CD14-positive monocyte (primary cell): ENCODE measurements at regions not wholly inside any gene's neighbourhood (a gene's known extent, or its start where the extent isn't known, plus 50 kb on each side); places are given as distances from the start of the nearest gene placed in this dataset.

ENCODE experiments used
- DNase-seq, 3 donors: peaks; one replicate each; pipeline ENCODE4 v3.0.0-alpha.2; 2011 to 2022
- H2AFZ ChIP-seq: 2 replicates; pipeline ENCODE4 v1.6.0; 2012; ENCODE audit warnings: mild to moderate bottlenecking, low read depth, low read length, inconsistent platforms; ENCODE audit not compliant: insufficient read depth, poor library complexity, severe bottlenecking
- H3K27ac ChIP-seq, 2 donors: 1 replicate in 1 of 2; 2 replicates in 1 of 2; pipeline ENCODE4 v1.5.1; 2012 to 2013; ENCODE audit warnings: low read length in 2 of 2, control low read depth in 1 of 2, inconsistent platforms in 1 of 2, low read depth in 1 of 2, mild to moderate bottlenecking in 1 of 2
- H3K27me3 ChIP-seq, 2 donors: one replicate each; pipeline versions ENCODE4 v1.6.0 to v1.6.1; 2011 to 2013; ENCODE audit warnings: low read length in 2 of 2; ENCODE audit not compliant: control insufficient read depth in 2 of 2, insufficient read depth in 2 of 2
- H3K36me3 ChIP-seq, 2 donors: replicated peaks in 1 of 2; 1 replicate in 1 of 2; 2 replicates in 1 of 2; pipeline versions ENCODE4 v1.5.1 to v1.6.1; 2012 to 2013; ENCODE audit warnings: low read length in 2 of 2, control low read depth in 1 of 2, inconsistent platforms in 1 of 2, mild to moderate bottlenecking in 1 of 2; ENCODE audit not compliant: insufficient read depth in 2 of 2, control insufficient read depth in 1 of 2
- H3K4me1 ChIP-seq, 2 donors: 1 replicate in 1 of 2; 2 replicates in 1 of 2; pipeline versions ENCODE4 v1.5.1 to v1.6.1; 2012 to 2013; ENCODE audit warnings: low read length in 2 of 2, control low read depth in 1 of 2, inconsistent platforms in 1 of 2, mild to moderate bottlenecking in 1 of 2, moderate library complexity in 1 of 2; ENCODE audit not compliant: insufficient read depth in 2 of 2, control insufficient read depth in 1 of 2
- H3K4me2 ChIP-seq: replicated peaks from 2 replicates; pipeline ENCODE3; 2012; ENCODE audit warnings: low read length, moderate library complexity, mild to moderate bottlenecking; ENCODE audit not compliant: poor library complexity, severe bottlenecking; ENCODE audit errors: extremely low read depth
- H3K4me3 ChIP-seq, 3 experiments: fragments of 200-600 bp in 1 of 3; sonication (generic) in 1 of 3; replicated peaks in 1 of 3; 1 replicate in 2 of 3; 2 replicates in 1 of 3; pipeline ENCODE4 v1.5.1; 2011 to 2013; ENCODE audit warnings: low read length in 3 of 3, mild to moderate bottlenecking in 3 of 3, control low read depth in 2 of 3, low read depth in 2 of 3, inconsistent platforms in 1 of 3, moderate library complexity in 1 of 3
- H3K79me2 ChIP-seq: 2 replicates; pipeline ENCODE4 v1.6.0; 2012; ENCODE audit warnings: mild to moderate bottlenecking, control low read depth, inconsistent platforms, low read length, moderate library complexity; ENCODE audit not compliant: insufficient read depth
- H3K9ac ChIP-seq: 2 replicates; pipeline ENCODE4 v1.6.0; 2017; ENCODE audit warnings: low read length, mild to moderate bottlenecking; ENCODE audit not compliant: insufficient read depth, poor library complexity, severe bottlenecking
- H3K9me3 ChIP-seq, 2 donors: replicated peaks in 1 of 2; 1 replicate in 1 of 2; 2 replicates in 1 of 2; pipeline versions ENCODE4 v1.5.1 to v1.6.1; 2012 to 2013; ENCODE audit warnings: low read length in 2 of 2, control low read depth in 1 of 2; ENCODE audit not compliant: control insufficient read depth in 1 of 2, insufficient read depth in 1 of 2
- H4K20me1 ChIP-seq: 2 replicates; pipeline ENCODE4 v1.6.0; 2012; ENCODE audit warnings: mild to moderate bottlenecking, low read length, control low read depth, moderate library complexity; ENCODE audit not compliant: insufficient read depth
- H3K27ac Mint-ChIP-seq, 7 donors: one replicate each; pipeline ENCODE4 v1.8.0; 2020; ENCODE audit warnings: mild to moderate bottlenecking in 7 of 7, mixed read lengths in 7 of 7, moderate library complexity in 6 of 7, inconsistent platforms in 2 of 7
- H3K27me3 Mint-ChIP-seq, 3 donors: one replicate each; pipeline ENCODE4 v1.8.0; 2021 to 2022; ENCODE audit warnings: low read depth in 3 of 3, mild to moderate bottlenecking in 3 of 3, mixed read lengths in 3 of 3, moderate library complexity in 3 of 3, inconsistent platforms in 1 of 3
- H3K36me3 Mint-ChIP-seq, 2 donors: one replicate each; pipeline ENCODE4 v1.8.0; 2020; ENCODE audit warnings: mixed read lengths in 2 of 2, inconsistent platforms in 1 of 2, mild to moderate bottlenecking in 1 of 2
- H3K4me1 Mint-ChIP-seq: one replicate; pipeline ENCODE4 v1.8.0; 2020; ENCODE audit warnings: mild to moderate bottlenecking, mixed read lengths
- H3K4me3 Mint-ChIP-seq, 2 donors: one replicate each; pipeline ENCODE4 v1.8.0; 2020; ENCODE audit warnings: mild to moderate bottlenecking in 2 of 2, mixed read lengths in 2 of 2, moderate library complexity in 1 of 2
- H3K9me3 Mint-ChIP-seq, 7 donors: one replicate each; pipeline ENCODE4 v1.8.0; 2020 to 2022; ENCODE audit warnings: mixed read lengths in 7 of 7, mild to moderate bottlenecking in 6 of 7, moderate library complexity in 6 of 7, inconsistent platforms in 2 of 7
- WGBS: methylation state at CpG from one replicate; pipeline ENCODE4 v1.1.5; 2013; ENCODE audit warnings: missing lambda C conversion rate; ENCODE audit not compliant: insufficient coverage; 5-methylcytosine and 5-hydroxymethylcytosine counted together
- intact Hi-C, 2 donors: fragments of 100-400 bp; cut with micrococcal nuclease; formaldehyde crosslinking; loops; one replicate each; pipeline versions ENCODE4 v1.15.0 to v1.15.1; 2023
- TF ChIP-seq, protein P1 (sequence below): fragments of 200-600 bp; IDR thresholded peaks from one replicate; pipeline ENCODE4 v1.8.0; 2022; ENCODE audit warnings: antibody characterized with exemption, mild to moderate bottlenecking

GRCh38 chr4:102411408-102411807, 66.1 kb upstream of the SLC39A8 start:
- Histone ChIP-seq H3K27me3 (no peaks in the 10 kb centered on the region), H3K27ac (no peak overlapping the region), H3K36me3 (no peaks in the 10 kb centered on the region), H2AFZ (no peak overlapping the region), H3K79me2 (no peaks in the 10 kb centered on the region), H3K4me2 (peak overlapping the region; percentile 21), H3K4me3 (peak overlapping the region in 1 of 3 experiments; percentile 4), H4K20me1 (no peaks in the 10 kb centered on the region), H3K4me1 (peaks cover 11 to 16% of the 10 kb centered on the region in 2 donors), H3K9ac (no peak overlapping the region), H3K9me3 (no peaks in the 10 kb centered on the region)
- 0% methylated on average over 1 of the region's 1 CpG for WGBS
- peak in 2 of 3 donors; percentile 49 to 83 for DNase-seq
- Mint-ChIP-seq H3K9me3 (no peaks in the 10 kb centered on the region), H3K36me3 (no peaks in the 10 kb centered on the region), H3K27ac (peak overlapping the region in 3 of 7 donors; percentile 12 to 24 (median 19)), H3K4me1 (peaks cover 20% of the 10 kb centered on the region), H3K4me3 (peak overlapping the region in 1 of 2 donors; percentile 49), H3K27me3 (peaks cover 3 to 4% (median 3%) of the 10 kb centered on the region in 3 donors)
- intact Hi-C loops = no loop called here
- TF ChIP-seq, protein P1, sequence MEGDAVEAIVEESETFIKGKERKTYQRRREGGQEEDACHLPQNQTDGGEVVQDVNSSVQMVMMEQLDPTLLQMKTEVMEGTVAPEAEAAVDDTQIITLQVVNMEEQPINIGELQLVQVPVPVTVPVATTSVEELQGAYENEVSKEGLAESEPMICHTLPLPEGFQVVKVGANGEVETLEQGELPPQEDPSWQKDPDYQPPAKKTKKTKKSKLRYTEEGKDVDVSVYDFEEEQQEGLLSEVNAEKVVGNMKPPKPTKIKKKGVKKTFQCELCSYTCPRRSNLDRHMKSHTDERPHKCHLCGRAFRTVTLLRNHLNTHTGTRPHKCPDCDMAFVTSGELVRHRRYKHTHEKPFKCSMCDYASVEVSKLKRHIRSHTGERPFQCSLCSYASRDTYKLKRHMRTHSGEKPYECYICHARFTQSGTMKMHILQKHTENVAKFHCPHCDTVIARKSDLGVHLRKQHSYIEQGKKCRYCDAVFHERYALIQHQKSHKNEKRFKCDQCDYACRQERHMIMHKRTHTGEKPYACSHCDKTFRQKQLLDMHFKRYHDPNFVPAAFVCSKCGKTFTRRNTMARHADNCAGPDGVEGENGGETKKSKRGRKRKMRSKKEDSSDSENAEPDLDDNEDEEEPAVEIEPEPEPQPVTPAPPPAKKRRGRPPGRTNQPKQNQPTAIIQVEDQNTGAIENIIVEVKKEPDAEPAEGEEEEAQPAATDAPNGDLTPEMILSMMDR = no peak

GRCh38 chr4:102416765-102417164, 71.5 kb upstream of the SLC39A8 start:
- Mint-ChIP-seq H3K9me3 (no peaks in the 10 kb centered on the region), H3K27ac (no peak overlapping the region), H3K4me3 (no peak overlapping the region), H3K27me3 (peaks cover 3 to 4% (median 3%) of the 10 kb centered on the region in 3 donors), H3K4me1 (peaks cover 7% of the 10 kb centered on the region), H3K36me3 (no peaks in the 10 kb centered on the region)
- Histone ChIP-seq H3K4me3 (no peak overlapping the region), H3K9me3 (no peaks in the 10 kb centered on the region), H2AFZ (no peak overlapping the region), H3K4me1 (peaks cover 1 to 6% of the 10 kb centered on the region in 2 donors), H4K20me1 (no peaks in the 10 kb centered on the region), H3K36me3 (no peaks in the 10 kb centered on the region), H3K27me3 (no peaks in the 10 kb centered on the region), H3K79me2 (no peaks in the 10 kb centered on the region), H3K27ac (no peak overlapping the region), H3K9ac (no peak overlapping the region), H3K4me2 (no peak overlapping the region)
- intact Hi-C loops = no loop called here
- no peak for DNase-seq
- TF ChIP-seq, protein P1 = no peak
